Lung microvascular endothelial cell (primary cell): ENCODE measurements at regions not wholly inside any gene's neighbourhood (a gene's known extent, or its start where the extent isn't known, plus 50 kb on each side); places are given as distances from the start of the nearest gene placed in this dataset.
A peak's percentile ranks its signal among the peaks of the same experiment; 100 is the strongest.

ENCODE experiments used
- DNase-seq, 2 donors: peaks; one replicate each; pipeline versions ENCODE4 v3.0.0 to v3.0.0-alpha.2; 2010; ENCODE audit warnings: low read depth in 2 of 2

GRCh38 chr12:45549337-45549902 lies 180.1 kb upstream of the ARID2 start:
- DNase-seq, result no peak

- no peak for DNase-seq
Observed at GRCh38 chr12:45553204-45553603, 176.3 kb upstream of the ARID2 start.

GRCh38 chr12:45557016-45557415 lies 172.5 kb upstream of the ARID2 start:
- DNase-seq, result no peak

- no peak for DNase-seq
Observed at GRCh38 chr12:45558353-45558752, 171.2 kb upstream of the ARID2 start.

GRCh38 chr12:45559537-45559936 lies 170.0 kb upstream of the ARID2 start:
- no peak for DNase-seq

- DNase-seq, result no peak
Observed at GRCh38 chr12:45560689-45561088, 168.8 kb upstream of the ARID2 start.

GRCh38 chr12:45561488-45561887 lies 168.0 kb upstream of the ARID2 start:
- no peak for DNase-seq

- no peak for DNase-seq
Observed at GRCh38 chr12:45565590-45565989, 163.9 kb upstream of the ARID2 start.

- no peak for DNase-seq
Observed at GRCh38 chr12:45566257-45566656, 163.2 kb upstream of the ARID2 start.

GRCh38 chr12:45568808-45569207 lies 160.7 kb upstream of the ARID2 start:
- no peak for DNase-seq

- no peak for DNase-seq
Observed at GRCh38 chr12:45570501-45570900, 159.0 kb upstream of the ARID2 start.

- no peak for DNase-seq
Observed at GRCh38 chr12:45572114-45572513, 157.4 kb upstream of the ARID2 start.

GRCh38 chr12:45575417-45575816 lies 154.1 kb upstream of the ARID2 start:
- DNase-seq, result no peak

GRCh38 chr12:45575823-45576475 lies 153.6 kb upstream of the ARID2 start:
- DNase-seq, result no peak

- no peak for DNase-seq
Observed at GRCh38 chr12:45577844-45578399, 151.6 kb upstream of the ARID2 start.

- DNase-seq, result no peak
Observed at GRCh38 chr12:45580356-45580969, 149.0 kb upstream of the ARID2 start.

GRCh38 chr12:45581112-45581511 lies 148.4 kb upstream of the ARID2 start:
- DNase-seq, result no peak

- DNase-seq, result no peak
Observed at GRCh38 chr12:45582536-45582935, 147.0 kb upstream of the ARID2 start.

GRCh38 chr12:45582986-45583659 lies 146.4 kb upstream of the ARID2 start:
- peak in 1 of 2 donors; percentile 18 for DNase-seq

- no peak for DNase-seq
Observed at GRCh38 chr12:45584336-45584735, 145.2 kb upstream of the ARID2 start.

GRCh38 chr12:45585522-45586230 lies 143.8 kb upstream of the ARID2 start:
- no peak for DNase-seq

GRCh38 chr12:45586486-45586885 lies 143.0 kb upstream of the ARID2 start:
- no peak for DNase-seq
